Thymus (tissue), 11 donors: ENCODE measurements at regions not wholly inside any gene's neighbourhood (a gene's known extent, or its start where the extent isn't known, plus 50 kb on each side); places are given as distances from the start of the nearest gene placed in this dataset.

Source experiments
- DNase-seq, 9 donors: peaks; one replicate each; pipeline ENCODE4 v3.0.0-alpha.2; 2013; ENCODE audit warnings: low spot score in 9 of 9, low read depth in 6 of 9, missing footprints in 1 of 9
- H3K27ac ChIP-seq, 2 donors: one replicate each; pipeline ENCODE4 v1.5.1; 2013; ENCODE audit warnings: control low read depth in 1 of 2, low read depth in 1 of 2, low read length in 1 of 2, mild to moderate bottlenecking in 1 of 2, moderate library complexity in 1 of 2
- H3K27me3 ChIP-seq, 2 donors: one replicate each; pipeline ENCODE4 v1.5.1; 2013; ENCODE audit warnings: low read length in 1 of 2; ENCODE audit not compliant: control insufficient read depth in 2 of 2, insufficient read depth in 1 of 2
- H3K36me3 ChIP-seq, 2 donors: one replicate each; pipeline ENCODE4 v1.5.1; 2013; ENCODE audit warnings: low read length in 1 of 2, mild to moderate bottlenecking in 1 of 2, moderate library complexity in 1 of 2; ENCODE audit not compliant: control insufficient read depth in 2 of 2, insufficient read depth in 2 of 2
- H3K4me1 ChIP-seq, 2 donors: one replicate each; pipeline ENCODE4 v1.5.1; 2013; ENCODE audit warnings: low read length in 2 of 2; ENCODE audit not compliant: control insufficient read depth in 2 of 2, insufficient read depth in 2 of 2
- H3K4me3 ChIP-seq, 2 donors: one replicate each; pipeline ENCODE4 v1.5.1; 2013; ENCODE audit warnings: low read length in 2 of 2, control low read depth in 1 of 2, mild to moderate bottlenecking in 1 of 2
- H3K9me3 ChIP-seq, 2 donors: one replicate each; pipeline ENCODE4 v1.5.1; 2013; ENCODE audit warnings: low read length in 1 of 2, mild to moderate bottlenecking in 1 of 2; ENCODE audit not compliant: control insufficient read depth in 2 of 2, insufficient read depth in 1 of 2
- WGBS: extraction: QIAGEN DNeasy Blood & Tissue Kit; methylation state at CpG from one replicate; pipeline ENCODE4 v1.1.7; 2013; 5-methylcytosine and 5-hydroxymethylcytosine counted together
- donor health status: healthy.

- H3K27me3 ChIP-seq = no peaks in the 10 kb centered on the region
- no peaks in the 10 kb centered on the region for H3K36me3 ChIP-seq
- H3K27ac ChIP-seq = no peak overlapping the region
- no peaks in the 10 kb centered on the region for H3K9me3 ChIP-seq
- 98% methylated on average over 2 of the region's 2 CpGs for WGBS
- DNase-seq = no peak
- H3K4me3 ChIP-seq = no peak overlapping the region
- no peaks in the 10 kb centered on the region for H3K4me1 ChIP-seq
Observed at GRCh38 chr6:81820422-81820821, 67.9 kb upstream of the TENT5A start.

- 98% methylated on average over 6 of the region's 6 CpGs for WGBS
- Histone ChIP-seq H3K4me1 (no peaks in the 10 kb centered on the region), H3K9me3 (no peaks in the 10 kb centered on the region), H3K36me3 (no peaks in the 10 kb centered on the region), H3K4me3 (no peak overlapping the region), H3K27me3 (no peaks in the 10 kb centered on the region), H3K27ac (no peak overlapping the region)
- no peak for DNase-seq
Observed at GRCh38 chr6:81819767-81820166, 67.3 kb upstream of the TENT5A start.

- H3K4me1 ChIP-seq = no peaks in the 10 kb centered on the region
- no peaks in the 10 kb centered on the region for H3K36me3 ChIP-seq
- H3K27ac ChIP-seq = no peak overlapping the region
- DNase-seq = no peak
- no peaks in the 10 kb centered on the region for H3K9me3 ChIP-seq
- WGBS = 18% methylated on average over 2 of the region's 2 CpGs
- H3K27me3 ChIP-seq = no peaks in the 10 kb centered on the region
- no peak overlapping the region for H3K4me3 ChIP-seq
Observed at GRCh38 chr6:81818901-81819361, 66.5 kb upstream of the TENT5A start.

- no peak overlapping the region for H3K27ac ChIP-seq
- H3K9me3 ChIP-seq = no peaks in the 10 kb centered on the region
- H3K27me3 ChIP-seq = no peaks in the 10 kb centered on the region
- H3K36me3 ChIP-seq = no peaks in the 10 kb centered on the region
- no peak overlapping the region for H3K4me3 ChIP-seq
- no peaks in the 10 kb centered on the region for H3K4me1 ChIP-seq
- no peak for DNase-seq
- WGBS = 91% methylated on average over 2 of the region's 2 CpGs
Observed at GRCh38 chr6:81816380-81816779, 63.9 kb upstream of the TENT5A start.

GRCh38 chr6:81814370-81815076 lies 62.0 kb upstream of the TENT5A start:
- H3K27ac ChIP-seq = no peak overlapping the region

GRCh38 chr6:81813305-81813704 lies 60.8 kb upstream of the TENT5A start:
- no peak for DNase-seq
- no peaks in the 10 kb centered on the region for H3K36me3 ChIP-seq
- H3K27ac ChIP-seq = no peak overlapping the region
- no peaks in the 10 kb centered on the region for H3K4me1 ChIP-seq
- no peaks in the 10 kb centered on the region for H3K27me3 ChIP-seq
- no peak overlapping the region for H3K4me3 ChIP-seq
- no peaks in the 10 kb centered on the region for H3K9me3 ChIP-seq

More at GRCh38 chr6:81814370-81815076, 62.0 kb upstream of the TENT5A start:
- DNase-seq = no peak
- Histone ChIP-seq H3K4me3 (no peak overlapping the region), H3K27me3 (no peaks in the 10 kb centered on the region), H3K9me3 (no peaks in the 10 kb centered on the region), H3K4me1 (no peaks in the 10 kb centered on the region), H3K36me3 (no peaks in the 10 kb centered on the region)
- WGBS = 36% methylated on average over 2 of the region's 2 CpGs

GRCh38 chr6:81812401-81812800 lies 59.9 kb upstream of the TENT5A start:
- WGBS = 13% methylated on average over 4 of the region's 4 CpGs
- H3K27me3 ChIP-seq = no peaks in the 10 kb centered on the region
- no peaks in the 10 kb centered on the region for H3K9me3 ChIP-seq
- peak in 1 of 9 donors; percentile 4 for DNase-seq
- H3K27ac ChIP-seq = no peak overlapping the region
- H3K4me3 ChIP-seq = no peak overlapping the region
- H3K36me3 ChIP-seq = no peaks in the 10 kb centered on the region
- H3K4me1 ChIP-seq = no peaks in the 10 kb centered on the region

GRCh38 chr6:81808851-81809570 lies 56.5 kb upstream of the TENT5A start:
- H3K27me3 ChIP-seq = no peaks in the 10 kb centered on the region
- no peak for DNase-seq
- H3K4me1 ChIP-seq = no peaks in the 10 kb centered on the region
- 20% methylated on average over 6 of the region's 6 CpGs for WGBS
- H3K9me3 ChIP-seq = no peaks in the 10 kb centered on the region
- no peaks in the 10 kb centered on the region for H3K36me3 ChIP-seq
- no peak overlapping the region for H3K4me3 ChIP-seq
- H3K27ac ChIP-seq = no peak overlapping the region

- H3K4me1 ChIP-seq = no peaks in the 10 kb centered on the region
- no peak for DNase-seq
- 96% methylated on average over 8 of the region's 8 CpGs for WGBS
Observed at GRCh38 chr6:81806793-81807565, 54.5 kb upstream of the TENT5A start.

More at GRCh38 chr6:81806793-81807565, 54.5 kb upstream of the TENT5A start:
- Histone ChIP-seq H3K4me3 (no peak overlapping the region), H3K9me3 (no peaks in the 10 kb centered on the region), H3K27ac (no peak overlapping the region), H3K36me3 (no peaks in the 10 kb centered on the region), H3K27me3 (no peaks in the 10 kb centered on the region)
